ENCODE measurements at regions not wholly inside any gene's neighbourhood (a gene's known extent, or its start where the extent isn't known, plus 50 kb on each side); places are given as distances from the start of the nearest gene placed in this dataset.

- H3K36me3 ChIP-seq: no peaks in the 10 kb centered on the region
Observed at GRCh38 chr11:10629411-10630002, 61.0 kb upstream of the LYVE1 start.

GRCh38 chr11:10628508-10629236 lies 60.2 kb upstream of the LYVE1 start:
- H4K20me1 ChIP-seq: no peaks in the 10 kb centered on the region
- H3K9ac ChIP-seq: no peak overlapping the region
- peaks cover 43% of the 10 kb centered on the region for H3K4me1 ChIP-seq
- no peak for TF ChIP-seq Cebpa-rat (IDR thresholded peaks at IDR 0.05)
- H3K36me3 ChIP-seq: no peaks in the 10 kb centered on the region
- no peaks in the 10 kb centered on the region for H3K9me3 ChIP-seq
- no peak overlapping the region for H3K27ac ChIP-seq
- H3K4me3 ChIP-seq: no peak overlapping the region
- no peaks in the 10 kb centered on the region for H3K27me3 ChIP-seq
- H3K4me2 ChIP-seq: peak overlapping the region; percentile 16

More at GRCh38 chr11:10629411-10630002, 61.0 kb upstream of the LYVE1 start:
- no peak overlapping the region for H3K27ac ChIP-seq
- no peak for TF ChIP-seq Cebpa-rat (IDR thresholded peaks at IDR 0.05)
- H3K9ac ChIP-seq: no peak overlapping the region
- no peaks in the 10 kb centered on the region for H3K27me3 ChIP-seq
- H3K4me2 ChIP-seq: no peak overlapping the region
- no peaks in the 10 kb centered on the region for H4K20me1 ChIP-seq
- no peaks in the 10 kb centered on the region for H3K9me3 ChIP-seq
- H3K4me1 ChIP-seq: peaks cover 35% of the 10 kb centered on the region
- H3K4me3 ChIP-seq: no peak overlapping the region

GRCh38 chr11:10627816-10628215 lies 59.4 kb upstream of the LYVE1 start:
- H3K27me3 ChIP-seq: no peaks in the 10 kb centered on the region
- H3K4me1 ChIP-seq: peaks cover 52% of the 10 kb centered on the region
- no peak for TF ChIP-seq Cebpa-rat (IDR thresholded peaks at IDR 0.05)
- H4K20me1 ChIP-seq: no peaks in the 10 kb centered on the region
- H3K4me3 ChIP-seq: no peak overlapping the region
- H3K9ac ChIP-seq: no peak overlapping the region
- H3K27ac ChIP-seq: no peak overlapping the region
- no peaks in the 10 kb centered on the region for H3K9me3 ChIP-seq
- H3K36me3 ChIP-seq: no peaks in the 10 kb centered on the region
- no peak overlapping the region for H3K4me2 ChIP-seq

GRCh38 chr11:10627291-10627690 lies 58.8 kb upstream of the LYVE1 start:
- H3K9ac ChIP-seq: no peak overlapping the region
- no peaks in the 10 kb centered on the region for H3K36me3 ChIP-seq
- no peak for TF ChIP-seq Cebpa-rat (IDR thresholded peaks at IDR 0.05)
- H4K20me1 ChIP-seq: no peaks in the 10 kb centered on the region
- no peak overlapping the region for H3K4me2 ChIP-seq
- H3K27me3 ChIP-seq: no peaks in the 10 kb centered on the region
- no peak overlapping the region for H3K27ac ChIP-seq
- H3K9me3 ChIP-seq: no peaks in the 10 kb centered on the region
- peaks cover 52% of the 10 kb centered on the region for H3K4me1 ChIP-seq
- H3K4me3 ChIP-seq: no peak overlapping the region

GRCh38 chr11:10625982-10626311 lies 57.5 kb upstream of the LYVE1 start:
- no peaks in the 10 kb centered on the region for H3K36me3 ChIP-seq
- no peaks in the 10 kb centered on the region for H3K27me3 ChIP-seq
- 0 out of 2 replicates have a peak overlapping the region, but pooled peaks have one; percentile 28 for H3K9ac ChIP-seq
- no peaks in the 10 kb centered on the region for H3K9me3 ChIP-seq
- H3K4me2 ChIP-seq: peak overlapping the region; percentile 74
- no peaks in the 10 kb centered on the region for H4K20me1 ChIP-seq
- peak overlapping the region; percentile 69 for H3K27ac ChIP-seq
- H3K4me1 ChIP-seq: peaks cover 52% of the 10 kb centered on the region
- no peak for TF ChIP-seq Cebpa-rat (IDR thresholded peaks at IDR 0.05)
- H3K4me3 ChIP-seq: no peak overlapping the region

- Histone ChIP-seq H3K27ac (peak overlapping the region; percentile 69), H3K4me3 (no peak overlapping the region), H3K36me3 (no peaks in the 10 kb centered on the region), H3K9me3 (no peaks in the 10 kb centered on the region), H3K27me3 (no peaks in the 10 kb centered on the region), H3K4me2 (peak overlapping the region; percentile 74), H3K9ac (peak overlapping the region; percentile 54; the same call in 1 of the 2 replicates), H4K20me1 (no peaks in the 10 kb centered on the region), H3K4me1 (peaks cover 52% of the 10 kb centered on the region)
- no peak for TF ChIP-seq Cebpa-rat (IDR thresholded peaks at IDR 0.05)
Observed at GRCh38 chr11:10625281-10625981, 57.0 kb upstream of the LYVE1 start.

- Histone ChIP-seq H3K27me3 (no peaks in the 10 kb centered on the region), H3K4me1 (peaks cover 52% of the 10 kb centered on the region), H3K9me3 (no peaks in the 10 kb centered on the region), H3K4me2 (peak overlapping the region; percentile 74), H4K20me1 (no peaks in the 10 kb centered on the region), H3K9ac (0 out of 2 replicates have a peak overlapping the region, but pooled peaks have one; percentile 49), H3K36me3 (no peaks in the 10 kb centered on the region), H3K4me3 (no peak overlapping the region), H3K27ac (peak overlapping the region; percentile 69)
- no peak for TF ChIP-seq Cebpa-rat (IDR thresholded peaks at IDR 0.05)
Observed at GRCh38 chr11:10623797-10624761, 55.6 kb upstream of the LYVE1 start.

GRCh38 chr11:10622957-10623791 lies 54.7 kb upstream of the LYVE1 start:
- H3K36me3 ChIP-seq: no peaks in the 10 kb centered on the region
- no peak overlapping the region for H3K4me3 ChIP-seq
- H3K27ac ChIP-seq: peak overlapping the region; percentile 69
- H3K27me3 ChIP-seq: no peaks in the 10 kb centered on the region
- H3K4me1 ChIP-seq: peaks cover 44% of the 10 kb centered on the region
- H3K4me2 ChIP-seq: peak overlapping the region; percentile 74
- H3K9ac ChIP-seq: 0 out of 2 replicates have a peak overlapping the region, but pooled peaks have one; percentile 49
- TF ChIP-seq Cebpa-rat (IDR thresholded peaks at IDR 0.05): no peak
- H3K9me3 ChIP-seq: no peaks in the 10 kb centered on the region
- no peaks in the 10 kb centered on the region for H4K20me1 ChIP-seq

Measured in BLaER1 (cell line).